AG10803 (cell line): ENCODE measurements at regions not wholly inside any gene's neighbourhood (a gene's known extent, or its start where the extent isn't known, plus 50 kb on each side); places are given as distances from the start of the nearest gene placed in this dataset.

Source experiments
- DNase-seq: peaks from one replicate; pipeline ENCODE4 v3.0.0; 2010; ENCODE audit warnings: low read depth
- H3K4me3 ChIP-seq: 2 replicates; pipeline ENCODE4 v1.5.1; 2011; ENCODE audit warnings: mild to moderate bottlenecking, low read length, control low read depth
- TF ChIP-seq, protein P1 (sequence below): conservative IDR thresholded peaks from 2 replicates; pipeline ENCODE4 v1.5.1; 2011; ENCODE audit warnings: mild to moderate bottlenecking, low read length, control low read depth, inconsistent platforms

DNA sequence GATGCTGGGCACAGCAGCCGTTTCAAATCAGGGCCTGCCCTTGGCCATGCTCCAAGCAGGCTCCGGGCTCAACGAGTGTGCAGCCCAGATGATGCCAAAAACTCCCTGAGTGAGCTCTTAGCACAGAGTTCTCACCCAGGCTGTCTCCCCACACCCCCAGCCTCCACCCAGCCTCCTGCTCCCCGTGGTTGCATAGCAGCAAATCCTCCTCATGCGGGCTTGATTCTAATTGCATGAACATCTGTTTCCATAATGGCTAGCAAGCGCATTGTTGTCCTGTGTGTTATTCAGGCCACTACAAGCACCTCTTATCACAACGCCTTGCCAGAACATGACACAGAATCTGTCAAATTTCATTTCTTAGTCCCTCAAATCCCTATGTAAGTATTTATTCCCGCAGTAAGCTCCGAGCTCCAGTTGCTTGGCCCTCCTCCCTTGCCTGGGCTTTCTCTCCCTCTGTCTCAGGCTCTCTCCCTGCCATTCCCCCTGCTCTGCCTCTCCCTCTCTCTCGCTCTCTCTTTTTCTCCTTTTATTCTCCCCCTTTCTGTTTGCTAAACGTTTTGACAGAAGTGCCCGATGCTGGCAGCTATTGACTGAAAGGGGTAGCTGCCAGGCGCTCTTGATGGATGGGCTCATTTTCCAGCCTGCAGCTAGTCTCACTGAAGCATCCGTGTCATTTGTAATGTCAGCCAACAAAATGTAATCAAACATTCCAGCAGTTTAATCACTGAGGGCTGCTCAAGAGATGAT lies 306.5 kb downstream of the IL20RB start:
- TF ChIP-seq, protein P1, sequence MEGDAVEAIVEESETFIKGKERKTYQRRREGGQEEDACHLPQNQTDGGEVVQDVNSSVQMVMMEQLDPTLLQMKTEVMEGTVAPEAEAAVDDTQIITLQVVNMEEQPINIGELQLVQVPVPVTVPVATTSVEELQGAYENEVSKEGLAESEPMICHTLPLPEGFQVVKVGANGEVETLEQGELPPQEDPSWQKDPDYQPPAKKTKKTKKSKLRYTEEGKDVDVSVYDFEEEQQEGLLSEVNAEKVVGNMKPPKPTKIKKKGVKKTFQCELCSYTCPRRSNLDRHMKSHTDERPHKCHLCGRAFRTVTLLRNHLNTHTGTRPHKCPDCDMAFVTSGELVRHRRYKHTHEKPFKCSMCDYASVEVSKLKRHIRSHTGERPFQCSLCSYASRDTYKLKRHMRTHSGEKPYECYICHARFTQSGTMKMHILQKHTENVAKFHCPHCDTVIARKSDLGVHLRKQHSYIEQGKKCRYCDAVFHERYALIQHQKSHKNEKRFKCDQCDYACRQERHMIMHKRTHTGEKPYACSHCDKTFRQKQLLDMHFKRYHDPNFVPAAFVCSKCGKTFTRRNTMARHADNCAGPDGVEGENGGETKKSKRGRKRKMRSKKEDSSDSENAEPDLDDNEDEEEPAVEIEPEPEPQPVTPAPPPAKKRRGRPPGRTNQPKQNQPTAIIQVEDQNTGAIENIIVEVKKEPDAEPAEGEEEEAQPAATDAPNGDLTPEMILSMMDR: no peak
- no peak for DNase-seq
- no peak overlapping the region for H3K4me3 ChIP-seq

DNA sequence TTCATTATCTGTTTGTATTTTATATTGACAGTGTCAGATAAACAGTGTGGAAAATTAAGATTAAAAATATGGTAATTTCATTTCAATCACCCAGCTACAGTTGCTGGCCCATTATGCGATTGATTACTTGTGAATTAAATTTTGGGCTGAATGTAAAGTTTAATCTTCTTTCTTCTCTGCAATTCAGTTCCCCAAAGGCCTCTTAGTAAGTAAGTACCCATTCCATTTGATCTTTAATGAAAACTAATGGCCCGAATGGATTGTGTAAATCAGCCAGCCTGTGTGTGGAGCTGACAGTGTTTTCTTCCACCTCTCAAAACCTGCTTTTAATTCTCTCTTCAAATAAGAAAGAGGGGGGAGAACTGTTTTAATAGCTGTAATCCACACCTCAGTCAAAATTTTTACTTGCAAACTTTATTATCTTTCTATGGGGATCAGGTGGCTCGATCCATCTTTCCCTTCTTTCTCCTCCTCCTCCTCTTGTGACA lies 307.1 kb downstream of the IL20RB start:
- TF ChIP-seq, protein P1: no peak
- H3K4me3 ChIP-seq: no peak overlapping the region
- DNase-seq: no peak

DNA sequence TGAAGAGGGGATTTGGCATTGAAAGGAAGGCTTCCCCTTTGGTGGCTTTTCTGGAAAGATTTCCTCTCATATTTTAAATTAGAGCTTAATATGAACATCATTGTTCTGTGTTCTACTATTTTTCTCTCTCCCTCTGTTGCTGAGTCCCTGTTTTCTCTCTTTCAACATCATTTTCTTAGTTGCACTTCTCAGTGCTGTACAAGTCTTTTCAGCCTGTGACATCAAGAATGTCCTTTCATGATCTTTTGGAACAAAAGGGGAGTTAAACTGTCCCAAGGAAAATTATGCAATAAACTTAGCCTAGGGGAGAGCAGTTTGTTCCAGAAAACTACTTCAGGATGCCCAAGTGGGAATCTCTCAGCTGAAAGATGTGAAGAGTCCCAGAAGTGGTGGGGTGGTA lies 325.1 kb downstream of the IL20RB start:
- TF ChIP-seq, protein P1: no peak
- no peak for DNase-seq

DNA sequence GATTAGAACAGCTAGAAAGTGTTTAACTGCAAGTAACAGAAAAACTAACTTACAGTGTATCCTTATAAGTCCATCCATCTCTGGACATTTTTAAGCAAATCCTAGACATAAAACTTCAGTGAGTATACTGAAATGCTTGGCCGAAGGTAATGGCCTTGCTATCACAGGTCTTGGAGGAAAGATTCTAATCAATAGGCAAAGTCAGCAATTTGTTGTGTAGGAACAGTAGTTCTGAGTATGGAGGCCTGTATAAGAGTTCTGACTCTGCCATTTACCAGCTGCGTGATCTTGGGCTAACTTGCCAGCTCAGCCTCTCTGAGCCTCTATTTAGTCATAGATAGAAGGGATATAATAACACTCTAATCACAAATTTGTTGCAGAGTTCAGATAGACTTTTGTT lies 328.1 kb downstream of the IL20RB start:
- H3K4me3 ChIP-seq: no peak overlapping the region
- TF ChIP-seq, protein P1: no peak
- DNase-seq: no peak

More for the DNA sequence above, 325.1 kb downstream of the IL20RB start:
- H3K4me3 ChIP-seq: no peak overlapping the region

DNA sequence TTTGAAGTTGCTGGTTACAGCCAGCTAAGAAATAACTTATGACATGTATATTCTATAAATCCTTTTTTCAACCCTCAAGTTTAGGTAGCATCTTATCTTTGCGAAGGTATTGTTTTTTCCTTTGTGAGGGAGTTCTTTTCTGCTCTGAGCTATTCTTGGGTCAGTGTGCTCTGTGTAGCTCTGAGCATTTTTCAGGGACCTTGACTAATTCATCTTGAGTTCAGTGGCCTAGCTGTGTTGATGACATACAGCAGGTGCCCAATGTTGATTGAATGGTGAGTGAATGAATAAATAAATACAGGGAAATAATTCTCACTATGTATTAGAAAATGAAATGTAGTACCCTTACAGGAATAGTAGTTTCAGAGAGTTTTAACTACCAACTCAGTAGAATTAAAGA lies 335.3 kb downstream of the IL20RB start:
- TF ChIP-seq, protein P1: no peak

DNA sequence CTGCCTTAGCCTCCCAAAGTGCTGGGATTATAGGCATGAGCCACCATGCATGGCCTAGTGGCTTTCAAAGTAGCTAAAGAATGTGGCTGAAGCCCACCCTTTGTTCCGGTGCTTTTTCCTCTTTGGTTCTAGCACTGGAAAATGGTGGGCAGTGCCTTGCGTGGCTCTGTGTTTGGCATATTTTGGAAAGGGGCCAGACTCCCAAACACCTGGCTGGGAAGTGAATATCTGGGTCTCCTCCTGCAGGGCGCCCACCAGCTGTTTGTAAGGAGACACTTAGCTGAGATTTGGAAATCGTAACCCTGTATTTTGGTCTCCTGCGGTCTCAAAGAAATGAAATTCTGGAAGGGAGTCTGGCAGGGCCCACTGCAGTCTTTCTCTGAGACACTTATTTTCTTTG lies 336.4 kb downstream of the IL20RB start:
- TF ChIP-seq, protein P1: no peak
- DNase-seq: no peak
- H3K4me3 ChIP-seq: no peak overlapping the region

More for the DNA sequence above, 335.3 kb downstream of the IL20RB start:
- DNase-seq: no peak
- no peak overlapping the region for H3K4me3 ChIP-seq

DNA sequence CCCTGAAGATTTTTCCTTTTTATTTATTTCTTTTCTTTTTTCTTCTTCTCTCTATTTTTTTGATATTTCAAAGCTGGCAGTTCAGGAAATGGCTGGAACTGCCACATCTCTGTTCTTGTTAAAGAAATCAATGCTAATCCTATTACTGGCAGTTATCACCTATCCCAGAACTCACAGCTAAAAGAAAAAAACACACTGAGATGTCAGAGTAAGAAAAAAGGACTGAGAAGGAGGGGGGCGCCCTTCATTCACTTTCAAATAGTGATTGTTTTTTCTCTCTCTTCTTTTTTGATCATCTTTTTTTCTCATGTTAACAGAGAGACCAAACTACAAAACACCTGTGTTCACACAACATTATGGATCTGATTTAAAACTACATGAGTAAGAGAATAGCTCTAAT lies 337.1 kb downstream of the IL20RB start:
- DNase-seq: no peak

More for the DNA sequence above, 337.1 kb downstream of the IL20RB start:
- TF ChIP-seq, protein P1: no peak
- no peak overlapping the region for H3K4me3 ChIP-seq
